GM13977 (cell line): ENCODE measurements at regions not wholly inside any gene's neighbourhood (a gene's known extent, or its start where the extent isn't known, plus 50 kb on each side); places are given as distances from the start of the nearest gene placed in this dataset.

Experiments used
- DNase-seq: peaks from one replicate; pipeline ENCODE4 v3.0.0; 2012; ENCODE audit warnings: low spot score
- CTCF ChIP-seq: IDR thresholded peaks from 2 replicates; pipeline ENCODE4 v1.5.1; 2012; ENCODE audit warnings: mild to moderate bottlenecking, control low read depth; ENCODE audit not compliant: insufficient read depth; ENCODE audit errors: extremely low read depth, missing control alignments
- in situ Hi-C: fragments of 300-500 bp; cut with MboI; formaldehyde crosslinking; loops from one replicate; pipeline ENCODE4 v1.12.0; 2022; ENCODE audit warnings: low sequenced_read_pairs, low pct_unique_long_range_greater_than_20kb, mixed read lengths, inconsistent platforms; ENCODE audit not compliant: unreplicated experiment

GRCh38 chr1:115402753-115403184 lies 64.7 kb upstream of the NGF start:
- in situ Hi-C loops = no loop called here
- no peak for TF ChIP-seq CTCF

GRCh38 chr1:115401676-115402075 lies 63.6 kb upstream of the NGF start:
- no peak for TF ChIP-seq CTCF
- in situ Hi-C loops = no loop called here
- no peak for DNase-seq

More at GRCh38 chr1:115402753-115403184, 64.7 kb upstream of the NGF start:
- no peak for DNase-seq

DNA sequence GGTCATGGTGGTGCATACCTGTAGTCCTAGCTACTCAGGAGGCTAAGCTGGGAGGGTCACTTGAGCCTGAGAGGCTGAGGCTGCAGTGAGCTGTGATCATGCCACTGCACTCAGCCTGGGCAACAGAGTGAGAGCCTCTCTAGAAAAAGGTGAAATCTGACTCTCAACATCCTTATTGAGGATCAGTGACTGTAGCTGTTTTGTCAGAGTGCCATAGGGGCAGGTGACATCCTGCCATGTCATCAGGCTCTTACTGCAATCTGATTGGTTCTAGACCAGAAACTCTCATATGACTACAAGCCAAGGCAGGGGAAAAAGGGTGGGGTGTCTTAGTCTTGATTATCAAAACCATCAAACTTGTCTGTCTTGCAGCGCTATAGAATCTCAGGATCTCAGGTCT lies 62.8 kb upstream of the NGF start:
- TF ChIP-seq CTCF = no peak
- in situ Hi-C loops = no loop called here
- no peak for DNase-seq

DNA sequence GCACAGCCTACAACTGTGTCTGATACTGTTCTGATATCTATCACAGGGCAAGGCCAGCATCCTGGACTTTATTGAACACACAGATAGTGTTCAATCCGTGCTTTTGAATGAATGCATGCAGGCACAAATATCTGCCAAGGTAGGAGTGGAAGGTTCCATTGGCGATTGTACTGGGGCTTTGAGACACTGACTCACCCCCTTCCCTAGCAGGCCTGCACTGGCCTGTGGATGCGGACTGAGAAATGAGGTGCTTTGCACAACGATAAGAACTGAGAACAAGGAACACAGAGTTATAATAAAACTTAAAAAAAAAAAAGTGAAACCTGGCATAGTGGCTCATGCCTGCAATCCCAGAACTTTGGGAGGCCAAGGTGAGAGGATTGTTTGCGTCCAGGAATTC lies 62.4 kb upstream of the NGF start:
- no peak for TF ChIP-seq CTCF
- in situ Hi-C loops = no loop called here
- DNase-seq = no peak

GRCh38 chr1:115398745-115399144 lies 60.7 kb upstream of the NGF start:
- DNase-seq = no peak
- in situ Hi-C loops = no loop called here
- TF ChIP-seq CTCF = no peak
